ENCODE measurements at regions not wholly inside any gene's neighbourhood (a gene's known extent, or its start where the extent isn't known, plus 50 kb on each side); places are given as distances from the start of the nearest gene placed in this dataset.

- TF ChIP-seq CTCF (IDR thresholded peaks at IDR 0.05) (no peak), POLR2A (IDR thresholded peaks at IDR 0.05) (no peak)
Observed at GRCh38 chr2:150107170-150107569, 380.3 kb downstream of the RND3 start.
